ENCODE measurements at regions not wholly inside any gene's neighbourhood (a gene's known extent, or its start where the extent isn't known, plus 50 kb on each side); places are given as distances from the start of the nearest gene placed in this dataset.
"Not testable (repeated sequence)": the region's sequence is repeated elsewhere in the genome, so short reads cannot be mapped to it uniquely, and the experiment has no call there.

- Histone ChIP-seq H3K36me3 (replicated peaks in 1 of 2; ENCODE audit: insufficient read depth in 1 of 2, low read depth in 2 of 2) (no peaks in the 10 kb centered on the region), H3K27ac (no peak overlapping the region), H3K27me3 (no peaks in the 10 kb centered on the region), H3K9me3 (no peaks in the 10 kb centered on the region), H3K4me3 (no peak overlapping the region), H3K4me1 (no peaks in the 10 kb centered on the region)
- WGBS, 2 donors: 65 to 89% methylated on average over 3 of the region's 3 CpGs
- intact Hi-C loops (cut with DNase I): no loop called here
- no peak for ATAC-seq
- TF ChIP-seq POLR2A (IDR thresholded peaks at IDR 0.05): no peak
- no peak for TF ChIP-seq CTCF (IDR thresholded peaks at IDR 0.05)
- no peak for DNase-seq
Observed at GRCh38 chr1:174090471-174090870, 68.3 kb upstream of the RC3H1 start.

- TF ChIP-seq POLR2A (IDR thresholded peaks at IDR 0.05) (no peak), CTCF (IDR thresholded peaks at IDR 0.05) (no peak)
- Histone ChIP-seq H3K27me3 (no peaks in the 10 kb centered on the region), H3K4me3 (no peak overlapping the region), H3K27ac (no peak overlapping the region), H3K4me1 (no peaks in the 10 kb centered on the region), H3K9me3 (no peaks in the 10 kb centered on the region), H3K36me3 (replicated peaks in 1 of 2; ENCODE audit: insufficient read depth in 1 of 2, low read depth in 2 of 2) (no peaks in the 10 kb centered on the region)
- no peak for DNase-seq
- no peak for ATAC-seq
- whole genome bisulfite sequencing, 2 donors: 42 to 63% methylated on average over 1 of the region's 1 CpG
- intact Hi-C loops (cut with DNase I): no loop called here
Observed at GRCh38 chr1:174080819-174081218, 58.7 kb upstream of the RC3H1 start.

GRCh38 chr1:174079796-174080195 lies 57.6 kb upstream of the RC3H1 start:
- no peak for TF ChIP-seq CTCF (IDR thresholded peaks at IDR 0.05)
- TF ChIP-seq POLR2A (IDR thresholded peaks at IDR 0.05): no peak
- H3K4me3 ChIP-seq: no peak overlapping the region
- no peaks in the 10 kb centered on the region for H3K4me1 ChIP-seq
- H3K27me3 ChIP-seq: no peaks in the 10 kb centered on the region
- no peak for DNase-seq
- no peaks in the 10 kb centered on the region for H3K9me3 ChIP-seq
- ATAC-seq: no peak
- intact Hi-C loops (cut with DNase I): no loop called here
- H3K27ac ChIP-seq: no peak overlapping the region
- H3K36me3 ChIP-seq (replicated peaks in 1 of 2; ENCODE audit: insufficient read depth in 1 of 2, low read depth in 2 of 2): no peaks in the 10 kb centered on the region

GRCh38 chr1:174078916-174079315 lies 56.8 kb upstream of the RC3H1 start:
- DNase-seq; H3K36me3 ChIP-seq (replicated peaks in 1 of 2; ENCODE audit: insufficient read depth in 1 of 2, low read depth in 2 of 2); intact Hi-C loops (cut with DNase I); H3K27me3 ChIP-seq; H3K4me1 ChIP-seq; H3K9me3 ChIP-seq; H3K27ac ChIP-seq; H3K4me3 ChIP-seq; ATAC-seq: not testable (repeated sequence)
- 74 to 87% methylated on average over 5 of the region's 5 CpGs for WGBS, 2 donors

GRCh38 chr1:174077749-174078490 lies 55.8 kb upstream of the RC3H1 start:
- H3K9me3 ChIP-seq: no peaks in the 10 kb centered on the region
- intact Hi-C loops (cut with DNase I): no loop called here
- no peaks in the 10 kb centered on the region for H3K36me3 ChIP-seq (replicated peaks in 1 of 2; ENCODE audit: insufficient read depth in 1 of 2, low read depth in 2 of 2)
- no peak overlapping the region for H3K4me3 ChIP-seq
- DNase-seq (no peak), ATAC-seq (no peak)
- no peak overlapping the region for H3K27ac ChIP-seq
- no peaks in the 10 kb centered on the region for H3K27me3 ChIP-seq
- no peaks in the 10 kb centered on the region for H3K4me1 ChIP-seq
- 59 to 61% methylated on average over 7 of the region's 7 CpGs for WGBS, 2 donors
- TF ChIP-seq POLR2A (IDR thresholded peaks at IDR 0.05): no peak
- no peak for TF ChIP-seq CTCF (IDR thresholded peaks at IDR 0.05)

Measured in body of pancreas (tissue), 4 donors.